ENCODE measurements at regions not wholly inside any gene's neighbourhood (a gene's known extent, or its start where the extent isn't known, plus 50 kb on each side); places are given as distances from the start of the nearest gene placed in this dataset.
A peak's percentile ranks its signal among the peaks of the same experiment; 100 is the strongest.

- no peak for DNase-seq (ENCODE audit: low spot score)
- TF ChIP-seq CTCF (IDR thresholded peaks at IDR 0.05; ENCODE audit: extremely low read depth, missing control alignments) = no peak
These were observed 421.2 kb upstream of the NWD2 start for GRCh38 chr4:36823199-36823967.

- TF ChIP-seq CTCF (IDR thresholded peaks at IDR 0.05; ENCODE audit: extremely low read depth, missing control alignments) = no peak
- no peak for DNase-seq (ENCODE audit: low spot score)
These were observed 419.9 kb upstream of the NWD2 start for GRCh38 chr4:36824682-36825081.

DNA sequence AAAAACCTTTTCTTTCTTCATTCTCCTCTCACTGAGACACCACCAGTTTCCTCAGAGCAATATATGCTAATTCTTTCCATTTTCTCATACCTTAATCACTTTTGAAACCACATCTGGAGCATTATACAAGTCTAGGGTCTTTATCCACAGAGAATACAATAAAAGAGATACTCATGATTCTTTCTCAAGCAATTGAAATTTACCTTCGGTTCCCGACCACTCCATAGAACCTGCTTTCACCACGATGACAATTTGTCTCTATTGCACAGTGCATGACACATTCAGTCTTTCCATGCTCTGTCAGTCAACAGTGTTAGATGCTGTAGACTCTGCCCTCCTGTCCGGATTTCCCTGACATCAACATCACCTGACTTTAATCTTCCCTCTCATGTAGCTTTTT is 409.3 kb upstream of the NWD2 start:
- no peak for TF ChIP-seq CTCF (IDR thresholded peaks at IDR 0.05; ENCODE audit: extremely low read depth, missing control alignments)
- DNase-seq (ENCODE audit: low spot score) = no peak

GRCh38 chr4:36841583-36842326 is 402.8 kb upstream of the NWD2 start:
- no peak for TF ChIP-seq CTCF (IDR thresholded peaks at IDR 0.05; ENCODE audit: extremely low read depth, missing control alignments)
- peak; percentile 6 for DNase-seq (ENCODE audit: low spot score)

GRCh38 chr4:36844448-36844847 is 400.1 kb upstream of the NWD2 start:
- no peak for DNase-seq (ENCODE audit: low spot score)
- TF ChIP-seq CTCF (IDR thresholded peaks at IDR 0.05; ENCODE audit: extremely low read depth, missing control alignments) = no peak

- no peak for DNase-seq (ENCODE audit: low spot score)
- no peak for TF ChIP-seq CTCF (IDR thresholded peaks at IDR 0.05; ENCODE audit: extremely low read depth, missing control alignments)
These were observed 391.7 kb upstream of the NWD2 start for GRCh38 chr4:36852856-36853255.

- DNase-seq (ENCODE audit: low spot score) = peak; percentile 6
- no peak for TF ChIP-seq CTCF (IDR thresholded peaks at IDR 0.05; ENCODE audit: extremely low read depth, missing control alignments)
These were observed 390.0 kb upstream of the NWD2 start for GRCh38 chr4:36854554-36854953.
